IPS-18c (cell line): ENCODE measurements at regions not wholly inside any gene's neighbourhood (a gene's known extent, or its start where the extent isn't known, plus 50 kb on each side); places are given as distances from the start of the nearest gene placed in this dataset.

Experiments
- H3K4me3 ChIP-seq: 2 replicates; pipeline ENCODE4 v1.7.0; 2013; ENCODE audit warnings: low read depth, mild to moderate bottlenecking, low read length, moderate library complexity; ENCODE audit not compliant: insufficient read depth
- H3K9me3 ChIP-seq: one replicate; pipeline ENCODE4 v1.6.1; 2013; ENCODE audit warnings: mild to moderate bottlenecking, low read length, moderate library complexity; ENCODE audit not compliant: control insufficient read depth, insufficient read depth

- Histone ChIP-seq H3K4me3 (no peak overlapping the region), H3K9me3 (peaks cover 3% of the 10 kb centered on the region)
Measured at GRCh38 chr15:70479785-70480184, 283.6 kb downstream of the UACA start.

- Histone ChIP-seq H3K4me3 (no peak overlapping the region), H3K9me3 (peaks cover 3% of the 10 kb centered on the region)
Measured at GRCh38 chr15:70479056-70479455, 284.3 kb downstream of the UACA start.

GRCh38 chr15:70478251-70478990, 284.9 kb downstream of the UACA start:
- Histone ChIP-seq H3K9me3 (peaks cover 3% of the 10 kb centered on the region), H3K4me3 (no peak overlapping the region)

GRCh38 chr15:70477750-70478250, 285.6 kb downstream of the UACA start:
- H3K4me3 ChIP-seq = no peak overlapping the region
- peaks cover 3% of the 10 kb centered on the region for H3K9me3 ChIP-seq

- H3K4me3 ChIP-seq = no peak overlapping the region
- H3K9me3 ChIP-seq = peaks cover 3% of the 10 kb centered on the region
Measured at GRCh38 chr15:70476441-70476840, 286.9 kb downstream of the UACA start.

- no peak overlapping the region for H3K4me3 ChIP-seq
- peaks cover 3% of the 10 kb centered on the region for H3K9me3 ChIP-seq
Measured at GRCh38 chr15:70475921-70476320, 287.4 kb downstream of the UACA start.

GRCh38 chr15:70475407-70475781, 288.0 kb downstream of the UACA start:
- Histone ChIP-seq H3K9me3 (peaks cover 3% of the 10 kb centered on the region), H3K4me3 (no peak overlapping the region)

- Histone ChIP-seq H3K4me3 (no peak overlapping the region), H3K9me3 (peaks cover 3% of the 10 kb centered on the region)
Measured at GRCh38 chr15:70474471-70475406, 288.6 kb downstream of the UACA start.

GRCh38 chr15:70473581-70474370, 289.6 kb downstream of the UACA start:
- Histone ChIP-seq H3K4me3 (no peak overlapping the region), H3K9me3 (no peaks in the 10 kb centered on the region)

GRCh38 chr15:70471517-70471916, 291.8 kb downstream of the UACA start:
- Histone ChIP-seq H3K4me3 (no peak overlapping the region), H3K9me3 (no peaks in the 10 kb centered on the region)

- Histone ChIP-seq H3K9me3 (no peaks in the 10 kb centered on the region), H3K4me3 (no peak overlapping the region)
Measured at GRCh38 chr15:70470556-70471191, 292.7 kb downstream of the UACA start.

- no peaks in the 10 kb centered on the region for H3K9me3 ChIP-seq
- no peak overlapping the region for H3K4me3 ChIP-seq
Measured at GRCh38 chr15:70469651-70470555, 293.5 kb downstream of the UACA start.

GRCh38 chr15:70469182-70469581, 294.2 kb downstream of the UACA start:
- no peak overlapping the region for H3K4me3 ChIP-seq
- no peaks in the 10 kb centered on the region for H3K9me3 ChIP-seq

- Histone ChIP-seq H3K9me3 (no peaks in the 10 kb centered on the region), H3K4me3 (no peak overlapping the region)
Measured at GRCh38 chr15:70466895-70467529, 296.3 kb downstream of the UACA start.

- no peaks in the 10 kb centered on the region for H3K9me3 ChIP-seq
- H3K4me3 ChIP-seq = no peak overlapping the region
Measured at GRCh38 chr15:70466305-70466704, 297.1 kb downstream of the UACA start.

- Histone ChIP-seq H3K9me3 (no peaks in the 10 kb centered on the region), H3K4me3 (no peak overlapping the region)
Measured at GRCh38 chr15:70465812-70466211, 297.5 kb downstream of the UACA start.
